GM12878 (cell line): ENCODE measurements at regions not wholly inside any gene's neighbourhood (a gene's known extent, or its start where the extent isn't known, plus 50 kb on each side); places are given as distances from the start of the nearest gene placed in this dataset.

Source experiments
- ATAC-seq: fragments of 200-7000 bp; cut with Tn5 transposase; 3 replicates; pipeline ENCODE4 v1.9.1; 2020; ENCODE audit warnings: mild to moderate bottlenecking, moderate library complexity
- BruUV-seq: library from RNA; stranded (reverse); fragments of 400-500 nt; replicated peaks from 2 replicates; lab custom pipeline; 2021; lab: Mats Ljungman, UMichigan
- CTCF ChIA-PET: fragments of 300-600 bp; sonication (Branson Sonifier 250); formaldehyde crosslinking; extraction: SDS; loops from one replicate; lab custom pipeline; 2021; ENCODE audit warnings: inconsistent platforms; lab: Yijun Ruan, JAX
- POLR2A ChIA-PET: fragments of 350-600 bp; formaldehyde crosslinking; extraction: SDS; loops from one replicate; lab custom pipeline; 2021; ENCODE audit warnings: inconsistent platforms; lab: Charles Lee
- RAD21 ChIA-PET: fragments of 300-600 bp; sonication (Branson Sonifier 250); formaldehyde crosslinking; loops from one replicate; lab custom pipeline; 2023; ENCODE audit warnings: antibody characterized with exemption; ENCODE audit not compliant: unreplicated experiment; lab: Charles Lee
- SMC1A ChIA-PET: fragments of 300-600 bp; sonication (Branson Sonifier 250); formaldehyde crosslinking; loops from one replicate; lab custom pipeline; 2023; ENCODE audit not compliant: unreplicated experiment, uncharacterized antibody; lab: Charles Lee
- DNase-seq: peaks from one replicate; pipeline ENCODE4 v3.0.0-alpha.2; 2011; ENCODE audit warnings: low read depth, low spot score
- FAIRE-seq: peaks from 3 replicates; lab custom pipeline; 2011; peaks lifted over from hg19 to GRCh38; lab: Jason Lieb, UNC
- H2AFZ ChIP-seq: 2 replicates; pipeline ENCODE4 v1.6.0; 2011; ENCODE audit warnings: low read depth, low read length, control low read depth; ENCODE audit not compliant: control insufficient read depth
- H3K27ac ChIP-seq: 2 replicates; pipeline ENCODE4 v1.5.1; 2011; ENCODE audit warnings: control low read depth; ENCODE audit not compliant: control insufficient read depth, insufficient read depth
- H3K27me3 ChIP-seq, 2 experiments: replicated peaks in 1 of 2; 2 replicates each; pipeline versions ENCODE4 v1.6.0 to v1.6.1; 2011; ENCODE audit warnings: low read length in 1 of 2; ENCODE audit not compliant: control insufficient read depth in 2 of 2, insufficient read depth in 2 of 2
- H3K36me3 ChIP-seq, 2 experiments: 2 replicates each; pipeline ENCODE4 v1.5.1; 2011; ENCODE audit warnings: low read length in 1 of 2; ENCODE audit not compliant: control insufficient read depth in 2 of 2, insufficient read depth in 2 of 2
- H3K4me1 ChIP-seq: 2 replicates; pipeline ENCODE4 v1.6.1; 2011; ENCODE audit warnings: mild to moderate bottlenecking, low read length, moderate library complexity, mixed read lengths; ENCODE audit not compliant: control insufficient read depth, insufficient read depth
- H3K4me2 ChIP-seq: 2 replicates; pipeline ENCODE4 v1.6.0; 2011; ENCODE audit warnings: control low read depth; ENCODE audit not compliant: control insufficient read depth, insufficient read depth
- H3K4me3 ChIP-seq: fragments of 200-600 bp; sonication (generic); 2 replicates; pipeline ENCODE4 v1.5.1; 2016
- H3K79me2 ChIP-seq: 2 replicates; pipeline ENCODE4 v1.6.0; 2011; ENCODE audit warnings: low read length; ENCODE audit not compliant: control insufficient read depth, insufficient read depth
- H3K9ac ChIP-seq: 2 replicates; pipeline ENCODE4 v1.8.0; 2011; ENCODE audit warnings: low read length, control low read depth, mixed read lengths; ENCODE audit not compliant: control insufficient read depth, insufficient read depth
- H3K9me3 ChIP-seq: replicated peaks from 3 replicates; pipeline ENCODE4 v1.5.1; 2011; ENCODE audit warnings: mild to moderate bottlenecking, low read length; ENCODE audit not compliant: control insufficient read depth, insufficient read depth
- H4K20me1 ChIP-seq: 2 replicates; pipeline ENCODE4 v1.6.0; 2011; ENCODE audit not compliant: control insufficient read depth, insufficient read depth
- BCL11A ChIP-seq: IDR thresholded peaks from 2 replicates; pipeline ENCODE4 v1.6.1; 2011; ENCODE audit warnings: low read depth, low read length
- CBX5 ChIP-seq: sonication (generic); IDR thresholded peaks from 2 replicates; pipeline ENCODE4 v1.6.1; 2016; ENCODE audit warnings: low read depth, moderate library complexity, mild to moderate bottlenecking, inconsistent platforms
- CHD2 ChIP-seq: IDR thresholded peaks from 2 replicates; pipeline ENCODE4 v1.6.1; 2011; ENCODE audit warnings: low read depth, low read length, improper control_type of control experiment, borderline replicate concordance
- EED ChIP-seq: sonication (generic); IDR thresholded peaks from 2 replicates; pipeline ENCODE4 v1.6.1; 2016; ENCODE audit warnings: antibody characterized with exemption, low read depth
- FOS ChIP-seq: IDR thresholded peaks from 3 replicates; pipeline ENCODE4 v1.6.1; 2011; ENCODE audit warnings: borderline replicate concordance; ENCODE audit not compliant: insufficient read length; ENCODE audit errors: extremely low read depth
- FOXK2 ChIP-seq: fragments of 450-650 bp; IDR thresholded peaks from 2 replicates; pipeline ENCODE4 v1.6.1; 2017; ENCODE audit warnings: mild to moderate bottlenecking, moderate library complexity
- MEF2B ChIP-seq: fragments of 450-650 bp; IDR thresholded peaks from 2 replicates; pipeline ENCODE4 v1.6.1; 2018; ENCODE audit warnings: mild to moderate bottlenecking, moderate library complexity; ENCODE audit not compliant: partially characterized antibody, poor library complexity, severe bottlenecking
- NFIC ChIP-seq: IDR thresholded peaks from 2 replicates; pipeline ENCODE4 v1.6.1; 2012; ENCODE audit warnings: low read depth, mild to moderate bottlenecking, inconsistent platforms, low read length, moderate library complexity
- NR2C1 ChIP-seq: fragments of 450-650 bp; IDR thresholded peaks from 2 replicates; pipeline ENCODE4 v1.6.1; 2017; ENCODE audit warnings: antibody characterized with exemption, mild to moderate bottlenecking, moderate library complexity
- RAD21 ChIP-seq: IDR thresholded peaks from 2 replicates; pipeline ENCODE4 v1.6.1; 2011; ENCODE audit warnings: mild to moderate bottlenecking, low read depth, low read length, moderate library complexity; ENCODE audit not compliant: insufficient read depth
- SIN3A ChIP-seq: IDR thresholded peaks from 2 replicates; pipeline ENCODE4 v1.6.1; 2012; ENCODE audit warnings: low read depth, low read length, improper control_type of control experiment
- SREBF1 ChIP-seq: IDR thresholded peaks from 2 replicates; pipeline ENCODE4 v1.6.1; 2012; ENCODE audit warnings: mild to moderate bottlenecking, low read length
- TAF1 ChIP-seq: IDR thresholded peaks from 2 replicates; pipeline ENCODE4 v1.6.1; 2011; ENCODE audit warnings: mild to moderate bottlenecking, low read depth, low read length, borderline replicate concordance
- TCF12 ChIP-seq: IDR thresholded peaks from 2 replicates; pipeline ENCODE4 v1.6.1; 2011; ENCODE audit warnings: low read depth, mild to moderate bottlenecking, low read length
- ZNF217 ChIP-seq: fragments of 450-650 bp; IDR thresholded peaks from 2 replicates; pipeline ENCODE4 v1.6.1; 2017; ENCODE audit warnings: antibody characterized with exemption, mild to moderate bottlenecking
- WGBS: methylation state at CpG from one replicate; pipeline ENCODE4 v1.1.6; 2016; ENCODE audit warnings: low lambda C conversion rate; ENCODE audit not compliant: insufficient replicate concordance, insufficient coverage; ENCODE audit errors: missing lambda C conversion rate; 5-methylcytosine and 5-hydroxymethylcytosine counted together
- in situ Hi-C: fragments of 300-500 bp; cut with MboI; formaldehyde crosslinking; loops from 9 replicates; pipeline ENCODE4 v1.14.3; 2018; ENCODE audit warnings: mixed read lengths
- intact Hi-C: fragments of 100-400 bp; cut with micrococcal nuclease; formaldehyde crosslinking; loops from one replicate; pipeline ENCODE4 v1.14.2; 2022; ENCODE audit not compliant: unreplicated experiment
- TF ChIP-seq, protein P1 (sequence below): IDR thresholded peaks from 2 replicates; pipeline ENCODE4 v1.6.1; 2011; ENCODE audit warnings: borderline replicate concordance, low read depth, mild to moderate bottlenecking, moderate library complexity, mixed read lengths, low read length; ENCODE audit not compliant: insufficient read depth; ENCODE audit errors: extremely low read length
- TF ChIP-seq, protein P2 (sequence below): fragments of 450-650 bp; IDR thresholded peaks from 2 replicates; pipeline ENCODE4 v1.6.1; 2016; ENCODE audit warnings: mild to moderate bottlenecking

DNA sequence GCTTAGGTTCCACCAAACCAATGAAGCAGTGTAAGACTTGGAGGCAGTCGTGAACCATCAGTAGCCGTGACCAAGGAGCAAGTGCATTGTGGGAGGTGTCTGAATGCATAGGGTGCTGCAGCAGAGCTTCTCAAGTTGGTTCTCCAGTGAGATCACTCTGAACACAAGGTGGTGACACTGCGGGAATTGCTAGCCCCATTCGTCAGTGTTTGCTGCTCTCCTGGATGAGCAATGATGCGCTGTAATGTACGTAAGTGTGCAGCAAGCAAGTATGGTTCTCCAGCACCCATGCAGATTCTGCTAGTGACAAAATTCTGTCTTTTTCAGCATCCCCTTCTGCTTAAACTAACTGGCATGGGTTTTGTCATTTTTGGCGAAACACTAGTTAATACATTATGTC, 97.6 kb upstream of the HTR2A start:
- no peak overlapping the region for H3K27ac ChIP-seq
- no peak overlapping the region for H3K4me2 ChIP-seq
- ChIA-PET CTCF (interaction anchor here (1.5 to 1.7 kb wide), 2 partner anchors 32 to 38 kb away, joined by 3 to 6 read pairs; no protein-coding TSS in a partner anchor), SMC1A (no interaction called here), POLR2A (no interaction called here), RAD21 (interaction anchor here (1.3 kb wide), 1 partner anchor 32 kb away, joined by 3 read pairs; no protein-coding TSS in a partner anchor)
- H3K9me3 ChIP-seq = no peaks in the 10 kb centered on the region
- in situ Hi-C loops (no loop called here), intact Hi-C loops (no loop called here)
- BruUV-seq = no TSS peak
- DNase-seq (no peak), ATAC-seq (no peak), FAIRE-seq (no peak)
- TF ChIP-seq RAD21 (no peak), TCF12 (no peak), EED (no peak), MEF2B (no peak), FOXK2 (no peak), NFIC (no peak), SIN3A (no peak), TAF1 (no peak), SREBF1 (no peak), CHD2 (no peak), FOS (no peak), ZNF217 (no peak), CBX5 (no peak), BCL11A (no peak), NR2C1 (no peak)
- TF ChIP-seq, protein P1, sequence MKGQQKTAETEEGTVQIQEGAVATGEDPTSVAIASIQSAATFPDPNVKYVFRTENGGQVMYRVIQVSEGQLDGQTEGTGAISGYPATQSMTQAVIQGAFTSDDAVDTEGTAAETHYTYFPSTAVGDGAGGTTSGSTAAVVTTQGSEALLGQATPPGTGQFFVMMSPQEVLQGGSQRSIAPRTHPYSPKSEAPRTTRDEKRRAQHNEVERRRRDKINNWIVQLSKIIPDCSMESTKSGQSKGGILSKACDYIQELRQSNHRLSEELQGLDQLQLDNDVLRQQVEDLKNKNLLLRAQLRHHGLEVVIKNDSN = no peak
- TF ChIP-seq, protein P2, sequence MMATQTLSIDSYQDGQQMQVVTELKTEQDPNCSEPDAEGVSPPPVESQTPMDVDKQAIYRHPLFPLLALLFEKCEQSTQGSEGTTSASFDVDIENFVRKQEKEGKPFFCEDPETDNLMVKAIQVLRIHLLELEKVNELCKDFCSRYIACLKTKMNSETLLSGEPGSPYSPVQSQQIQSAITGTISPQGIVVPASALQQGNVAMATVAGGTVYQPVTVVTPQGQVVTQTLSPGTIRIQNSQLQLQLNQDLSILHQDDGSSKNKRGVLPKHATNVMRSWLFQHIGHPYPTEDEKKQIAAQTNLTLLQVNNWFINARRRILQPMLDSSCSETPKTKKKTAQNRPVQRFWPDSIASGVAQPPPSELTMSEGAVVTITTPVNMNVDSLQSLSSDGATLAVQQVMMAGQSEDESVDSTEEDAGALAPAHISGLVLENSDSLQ = no peak
- no peaks in the 10 kb centered on the region for H3K79me2 ChIP-seq
- no peaks in the 10 kb centered on the region for H4K20me1 ChIP-seq
- H3K4me1 ChIP-seq = peaks cover 17% of the 10 kb centered on the region
- no peak overlapping the region for H2AFZ ChIP-seq
- no peaks in the 10 kb centered on the region for H3K36me3 ChIP-seq
- no peaks in the 10 kb centered on the region for H3K27me3 ChIP-seq
- H3K9ac ChIP-seq = no peak overlapping the region
- WGBS = 97% methylated on average over 7 of the region's 7 CpGs
- no peak overlapping the region for H3K4me3 ChIP-seq
